HCT116 (cell line): ENCODE measurements at regions not wholly inside any gene's neighbourhood (a gene's known extent, or its start where the extent isn't known, plus 50 kb on each side); places are given as distances from the start of the nearest gene placed in this dataset.

ENCODE experiments used
- ATAC-seq: fragments of 200-7000 bp; cut with Tn5 transposase; 2 replicates; pipeline ENCODE4 v1.9.1; 2020; ENCODE audit warnings: mild to moderate bottlenecking, moderate library complexity
- BruUV-seq: library from RNA; stranded (reverse); fragments of 400-500 nt; replicated peaks from 2 replicates; lab custom pipeline; 2021; lab: Mats Ljungman, UMichigan
- CTCF ChIA-PET: fragments of 300-600 bp; sonication (Branson Sonifier 250); formaldehyde crosslinking; loops from one replicate; lab custom pipeline; 2021; ENCODE audit warnings: antibody characterized with exemption; lab: Charles Lee
- POLR2A ChIA-PET: fragments of 300-600, 350-600 bp; sonication (Branson Sonifier 250); formaldehyde crosslinking; loops from one replicate; lab custom pipeline; 2021; ENCODE audit warnings: antibody characterized with exemption; lab: Charles Lee
- RAD21 ChIA-PET, 2 experiments: fragments of 300-600 bp; sonication (Branson Sonifier 250); formaldehyde crosslinking; loops; one replicate each; lab custom pipeline; 2023; ENCODE audit warnings: low total read pairs in 2 of 2; ENCODE audit not compliant: uncharacterized antibody in 2 of 2, unreplicated experiment in 2 of 2, low non-redundant PET in 1 of 2; lab: Charles Lee
- DNase-seq: peaks from one replicate; pipeline ENCODE4 v3.0.0-alpha.2; 2010; ENCODE audit warnings: low read depth, low spot score
- H2AFZ ChIP-seq: fragments of 200-600 bp; shearing (Covaris generic), sonication (generic); 2 replicates; pipeline ENCODE4 v1.6.1; 2017; ENCODE audit warnings: low read depth, mixed run types, mixed read lengths, antibody characterized with exemption, low read length; ENCODE audit not compliant: poor library complexity, severe bottlenecking
- H3K27ac ChIP-seq: 2 replicates; pipeline ENCODE4 v1.5.1; 2012; ENCODE audit warnings: low read depth, low read length
- H3K27me3 ChIP-seq: fragments of 200-600 bp; sonication (generic); 2 replicates; pipeline ENCODE4 v1.6.1; 2016; ENCODE audit warnings: mixed run types, low read length, mixed read lengths; ENCODE audit not compliant: insufficient read depth
- H3K36me3 ChIP-seq, 2 experiments: fragments of 200-500 bp in 1 of 2; fragments of 200-600 bp in 1 of 2; sonication (Bioruptor generic) in 1 of 2; sonication (generic) in 1 of 2; 2 replicates each; pipeline versions ENCODE4 v1.5.1 to v1.6.1; 2014 to 2016; ENCODE audit warnings: low read length in 2 of 2, inconsistent platforms in 1 of 2, mixed read lengths in 1 of 2, mixed run types in 1 of 2; ENCODE audit not compliant: insufficient read depth in 2 of 2, control insufficient read depth in 1 of 2
- H3K4me1 ChIP-seq, 2 experiments: fragments of 200-600 bp in 1 of 2; sonication (generic) in 1 of 2; 2 replicates each; pipeline versions ENCODE4 v1.5.1 to v1.6.1; 2012 to 2017; ENCODE audit warnings: low read length in 2 of 2, inconsistent platforms in 1 of 2, mild to moderate bottlenecking in 1 of 2, mixed read lengths in 1 of 2, mixed run types in 1 of 2, moderate library complexity in 1 of 2; ENCODE audit not compliant: insufficient read depth in 2 of 2, control insufficient read depth in 1 of 2
- H3K4me2 ChIP-seq: fragments of 200-600 bp; sonication (generic); 2 replicates; pipeline ENCODE4 v1.6.1; 2017; ENCODE audit warnings: mixed run types, low read length, mixed read lengths
- H3K4me3 ChIP-seq, 2 experiments: fragments of 200-600 bp in 1 of 2; sonication (generic) in 1 of 2; replicated peaks in 1 of 2; 2 replicates each; pipeline ENCODE4 v1.5.1; 2011 to 2016; ENCODE audit warnings: low read length in 2 of 2, control low read depth in 1 of 2, low read depth in 1 of 2, mild to moderate bottlenecking in 1 of 2, mixed read lengths in 1 of 2, mixed run types in 1 of 2
- H3K79me2 ChIP-seq: fragments of 200-600 bp; sonication (generic); 2 replicates; pipeline ENCODE4 v1.6.1; 2017; ENCODE audit warnings: mild to moderate bottlenecking, mixed run types, low read length, moderate library complexity, mixed read lengths; ENCODE audit not compliant: insufficient read depth
- H3K9ac ChIP-seq: fragments of 200-600 bp; sonication (generic); 2 replicates; pipeline ENCODE4 v1.6.1; 2016; ENCODE audit warnings: low read length, mixed read lengths
- H3K9me2 ChIP-seq: fragments of 200-600 bp; sonication (generic), shearing (Covaris generic); 2 replicates; pipeline ENCODE4 v1.6.1; 2017; ENCODE audit warnings: mixed run types, mild to moderate bottlenecking, moderate library complexity; ENCODE audit not compliant: insufficient read depth
- H3K9me3 ChIP-seq, 2 experiments: fragments of 200-500 bp in 1 of 2; fragments of 200-600 bp in 1 of 2; sonication (Bioruptor generic) in 1 of 2; sonication (generic) in 1 of 2; 2 replicates each; pipeline ENCODE4 v1.6.1; 2014 to 2017; ENCODE audit warnings: low read length in 2 of 2, mixed read lengths in 2 of 2, inconsistent platforms in 1 of 2, low read depth in 1 of 2, mild to moderate bottlenecking in 1 of 2, mixed run types in 1 of 2, moderate library complexity in 1 of 2; ENCODE audit not compliant: control insufficient read depth in 1 of 2, insufficient read depth in 1 of 2
- H4K20me1 ChIP-seq: fragments of 200-600 bp; sonication (generic), shearing (Covaris generic); 2 replicates; pipeline ENCODE4 v1.6.1; 2017; ENCODE audit warnings: mixed run types, mild to moderate bottlenecking, moderate library complexity; ENCODE audit not compliant: insufficient read depth
- CBX3 ChIP-seq: IDR thresholded peaks from 2 replicates; pipeline ENCODE4 v1.6.1; 2012; ENCODE audit warnings: low read depth
- EZH2 ChIP-seq: fragments of 200-600 bp; sonication (generic); IDR thresholded peaks from 2 replicates; pipeline ENCODE4 v1.6.1; 2017; ENCODE audit warnings: antibody characterized with exemption, mixed run types
- ZNF274 ChIP-seq: fragments of 200-500 bp; sonication (Bioruptor generic); IDR thresholded peaks from 2 replicates; pipeline ENCODE4 v1.6.1; 2014; ENCODE audit warnings: mild to moderate bottlenecking, low read depth, low read length, inconsistent platforms
- intact Hi-C: fragments of 100-400 bp; cut with micrococcal nuclease; formaldehyde crosslinking; loops from 2 replicates; pipeline ENCODE4 v1.10.0; 2022
- TF ChIP-seq, protein P1 (sequence below), 3 experiments: fragments of 200-600 bp in 1 of 3; sonication (generic) in 1 of 3; IDR thresholded peaks in 2 of 3; conservative IDR thresholded peaks in 1 of 3; 2 replicates each; pipeline ENCODE4 v1.5.1; 2012 to 2017; ENCODE audit warnings: low read depth in 2 of 3, low read length in 2 of 3, antibody characterized with exemption in 1 of 3, borderline replicate concordance in 1 of 3, control low read depth in 1 of 3, mild to moderate bottlenecking in 1 of 3, mixed read lengths in 1 of 3, mixed run types in 1 of 3, moderate library complexity in 1 of 3; ENCODE audit not compliant: insufficient read depth in 1 of 3
- TF ChIP-seq, protein P2 (sequence below): IDR thresholded peaks from 2 replicates; pipeline ENCODE4 v1.6.1; 2011; ENCODE audit warnings: mild to moderate bottlenecking, low read length, moderate library complexity; ENCODE audit not compliant: insufficient replicate concordance; ENCODE audit errors: extremely low read depth

GRCh38 chr9:78963911-78964310, 607.9 kb upstream of the TLE4 start:
- POLR2A ChIA-PET, result no interaction called here
- H3K9me2 ChIP-seq, result no peaks in the 10 kb centered on the region
- no peak overlapping the region for H3K9ac ChIP-seq
- no peak overlapping the region for H3K4me2 ChIP-seq
- no peaks in the 10 kb centered on the region for H3K27me3 ChIP-seq
- no peaks in the 10 kb centered on the region for H3K36me3 ChIP-seq
- no peaks in the 10 kb centered on the region for H3K79me2 ChIP-seq
- no peak overlapping the region for H3K27ac ChIP-seq
- BruUV-seq, result no TSS peak
- H4K20me1 ChIP-seq, result no peaks in the 10 kb centered on the region
- RAD21 ChIA-PET, result no interaction called here
- CTCF ChIA-PET, result no interaction called here
- intact Hi-C loops, result no loop called here
- no peaks in the 10 kb centered on the region for H3K4me1 ChIP-seq
- no peaks in the 10 kb centered on the region; a peak in 1 of 4 replicates for H3K9me3 ChIP-seq
- no peak overlapping the region for H2AFZ ChIP-seq
- TF ChIP-seq ZNF274 (no peak), EZH2 (no peak), CBX3 (no peak)
- TF ChIP-seq, protein P1, sequence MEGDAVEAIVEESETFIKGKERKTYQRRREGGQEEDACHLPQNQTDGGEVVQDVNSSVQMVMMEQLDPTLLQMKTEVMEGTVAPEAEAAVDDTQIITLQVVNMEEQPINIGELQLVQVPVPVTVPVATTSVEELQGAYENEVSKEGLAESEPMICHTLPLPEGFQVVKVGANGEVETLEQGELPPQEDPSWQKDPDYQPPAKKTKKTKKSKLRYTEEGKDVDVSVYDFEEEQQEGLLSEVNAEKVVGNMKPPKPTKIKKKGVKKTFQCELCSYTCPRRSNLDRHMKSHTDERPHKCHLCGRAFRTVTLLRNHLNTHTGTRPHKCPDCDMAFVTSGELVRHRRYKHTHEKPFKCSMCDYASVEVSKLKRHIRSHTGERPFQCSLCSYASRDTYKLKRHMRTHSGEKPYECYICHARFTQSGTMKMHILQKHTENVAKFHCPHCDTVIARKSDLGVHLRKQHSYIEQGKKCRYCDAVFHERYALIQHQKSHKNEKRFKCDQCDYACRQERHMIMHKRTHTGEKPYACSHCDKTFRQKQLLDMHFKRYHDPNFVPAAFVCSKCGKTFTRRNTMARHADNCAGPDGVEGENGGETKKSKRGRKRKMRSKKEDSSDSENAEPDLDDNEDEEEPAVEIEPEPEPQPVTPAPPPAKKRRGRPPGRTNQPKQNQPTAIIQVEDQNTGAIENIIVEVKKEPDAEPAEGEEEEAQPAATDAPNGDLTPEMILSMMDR (IDR thresholded peaks at IDR 0.05 in 2 of 3, conservative IDR thresholded peaks at IDR 0.05 in 1 of 3; ENCODE audit: borderline replicate concordance in 1 of 3, insufficient read depth in 1 of 3, low read depth in 2 of 3, low read length in 2 of 3), result no peak
- TF ChIP-seq, protein P2, sequence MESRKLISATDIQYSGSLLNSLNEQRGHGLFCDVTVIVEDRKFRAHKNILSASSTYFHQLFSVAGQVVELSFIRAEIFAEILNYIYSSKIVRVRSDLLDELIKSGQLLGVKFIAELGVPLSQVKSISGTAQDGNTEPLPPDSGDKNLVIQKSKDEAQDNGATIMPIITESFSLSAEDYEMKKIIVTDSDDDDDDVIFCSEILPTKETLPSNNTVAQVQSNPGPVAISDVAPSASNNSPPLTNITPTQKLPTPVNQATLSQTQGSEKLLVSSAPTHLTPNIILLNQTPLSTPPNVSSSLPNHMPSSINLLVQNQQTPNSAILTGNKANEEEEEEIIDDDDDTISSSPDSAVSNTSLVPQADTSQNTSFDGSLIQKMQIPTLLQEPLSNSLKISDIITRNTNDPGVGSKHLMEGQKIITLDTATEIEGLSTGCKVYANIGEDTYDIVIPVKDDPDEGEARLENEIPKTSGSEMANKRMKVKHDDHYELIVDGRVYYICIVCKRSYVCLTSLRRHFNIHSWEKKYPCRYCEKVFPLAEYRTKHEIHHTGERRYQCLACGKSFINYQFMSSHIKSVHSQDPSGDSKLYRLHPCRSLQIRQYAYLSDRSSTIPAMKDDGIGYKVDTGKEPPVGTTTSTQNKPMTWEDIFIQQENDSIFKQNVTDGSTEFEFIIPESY, result no peak
- no peak overlapping the region for H3K4me3 ChIP-seq
- ATAC-seq (no peak), DNase-seq (no peak)
